Spleen (tissue), 7 donors: ENCODE measurements at regions not wholly inside any gene's neighbourhood (a gene's known extent, or its start where the extent isn't known, plus 50 kb on each side); places are given as distances from the start of the nearest gene placed in this dataset.

Source experiments
- CTCF ChIP-seq, 11 experiments: fragments of 200-600 bp in 7 of 11; fragments of 450-650 bp in 4 of 11; sonication (generic) in 4 of 11; IDR thresholded peaks in 8 of 11; conservative IDR thresholded peaks in 3 of 11; 1 replicate in 7 of 11; 2 replicates in 4 of 11; pipeline versions ENCODE4 v1.4.0 to v1.8.0; 2016 to 2021; ENCODE audit warnings: antibody characterized with exemption in 11 of 11, inconsistent platforms in 4 of 11, mild to moderate bottlenecking in 1 of 11
- POLR2A ChIP-seq, 3 donors: fragments of 450-650 bp; IDR thresholded peaks; one replicate each; pipeline ENCODE4 v1.5.1; 2017; ENCODE audit warnings: antibody characterized with exemption in 3 of 3, mild to moderate bottlenecking in 1 of 3
- donor health status: DM: no; HTN: no; CAD: no; lungs with moderate emphysema.
- donor health status: DM: no; HTN: no; CAD: no.
- donor health status: DM: no; HTN: no; CAD: no.

- TF ChIP-seq POLR2A (IDR thresholded peaks at IDR 0.05) (no peak), CTCF (IDR thresholded peaks at IDR 0.05 in 8 of 11, conservative IDR thresholded peaks at IDR 0.05 in 3 of 11) (no peak)
Observed at GRCh38 chr1:118397496-118397859, 212.4 kb upstream of the SPAG17 start.
